Retinal pigment epithelial cell (primary cell): ENCODE measurements at regions not wholly inside any gene's neighbourhood (a gene's known extent, or its start where the extent isn't known, plus 50 kb on each side); places are given as distances from the start of the nearest gene placed in this dataset.

Experiments used
- DNase-seq: peaks from one replicate; pipeline ENCODE4 v3.0.0-alpha.2; 2010; ENCODE audit warnings: low read depth
- H3K4me3 ChIP-seq: 2 replicates; pipeline ENCODE4 v1.5.1; 2011; ENCODE audit warnings: mild to moderate bottlenecking, low read length, control low read depth, moderate library complexity
- CTCF ChIP-seq: conservative IDR thresholded peaks from 2 replicates; pipeline ENCODE4 v1.5.1; 2011; ENCODE audit warnings: low read depth, low read length, control low read depth, inconsistent platforms

GRCh38 chr7:118132764-118133163, 51.2 kb upstream of the LSM8 start:
- no peak for DNase-seq
- TF ChIP-seq CTCF = no peak
- H3K4me3 ChIP-seq = no peak overlapping the region
